Activated CD8-positive, alpha-beta memory T cell treated with anti-CD3 and anti-CD28 coated beads for 1 hour (primary cell): ENCODE measurements at regions not wholly inside any gene's neighbourhood (a gene's known extent, or its start where the extent isn't known, plus 50 kb on each side); places are given as distances from the start of the nearest gene placed in this dataset.

Source experiments
- DNase-seq, 2 donors: peaks; one replicate each; pipeline ENCODE4 v3.0.0-alpha.2; 2020; ENCODE audit warnings: low read depth in 1 of 2; ENCODE audit errors: extremely low read depth in 1 of 2

DNA sequence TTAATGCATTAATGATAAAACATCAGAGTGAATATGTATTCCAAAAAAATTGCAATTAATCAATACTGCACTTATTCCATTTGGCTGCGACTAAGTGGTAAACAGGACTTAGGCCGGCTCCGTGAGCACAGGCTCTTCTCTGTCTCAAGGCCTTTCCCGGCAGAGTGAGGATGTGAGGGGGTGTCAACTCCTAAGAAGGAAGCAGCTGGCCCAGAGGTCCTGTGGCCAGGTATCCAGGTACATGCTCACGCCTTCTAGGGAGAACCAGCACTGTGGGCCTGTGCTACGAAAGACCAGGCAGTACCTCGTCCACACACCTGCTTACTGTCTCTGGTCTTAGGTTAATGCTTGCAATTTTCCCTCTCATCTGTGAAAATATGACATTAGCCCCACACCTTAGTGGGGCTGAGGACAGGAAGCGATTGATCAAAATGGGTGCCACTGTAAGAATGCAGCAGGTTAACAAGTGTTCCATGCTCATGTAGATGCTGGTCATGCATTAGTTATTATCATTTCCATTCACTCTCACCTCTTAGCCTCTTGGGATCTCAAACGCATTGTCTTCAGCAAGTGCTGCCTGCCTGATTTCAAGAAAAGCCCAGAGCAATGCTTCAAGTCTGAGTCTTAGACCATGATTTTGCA is 175.3 kb downstream of the ABHD5 start:
- DNase-seq = no peak

DNA sequence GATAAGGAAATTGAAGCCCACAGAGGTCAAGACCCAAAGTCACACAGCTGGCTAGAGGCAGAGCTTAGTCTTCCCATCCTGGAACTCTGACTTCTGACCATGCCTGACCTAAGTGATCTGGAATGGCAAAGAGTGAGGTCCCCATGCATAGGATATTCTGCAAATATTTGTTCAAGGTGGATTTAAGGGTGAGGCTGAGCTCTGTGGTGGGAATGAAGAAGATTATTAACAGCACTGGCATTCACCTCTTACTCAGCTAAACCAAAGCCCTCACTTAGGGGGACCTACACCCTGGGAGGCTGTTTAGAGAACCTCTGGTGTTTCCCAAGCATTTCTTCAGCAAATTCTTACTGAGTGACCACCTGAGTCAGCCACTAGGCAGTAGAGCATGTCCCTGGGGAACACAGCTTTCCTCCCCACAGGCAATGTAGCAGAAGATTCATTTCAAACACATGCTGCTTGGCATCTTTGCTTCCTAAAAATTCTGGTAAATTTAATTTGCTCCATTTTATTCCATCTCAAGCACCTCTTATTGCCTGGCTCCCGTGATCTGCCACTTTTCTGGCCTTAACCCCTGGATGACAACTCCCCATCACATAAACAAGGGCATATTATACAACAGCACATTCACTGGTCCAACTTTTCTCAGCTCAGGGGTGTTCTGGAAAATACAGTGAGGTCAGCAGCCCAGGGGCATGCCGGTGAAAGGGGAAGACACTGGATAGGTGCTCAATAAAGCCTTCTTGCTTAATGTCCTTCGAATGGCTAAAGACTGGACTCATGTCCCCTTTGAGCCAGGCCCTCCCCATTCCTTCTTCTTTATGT is 176.0 kb downstream of the ABHD5 start:
- DNase-seq = no peak

GRCh38 chr3:43867436-43868072 is 176.8 kb downstream of the ABHD5 start:
- DNase-seq = no peak

- DNase-seq = no peak
Measured at GRCh38 chr3:43869491-43869890, 178.8 kb downstream of the ABHD5 start.

DNA sequence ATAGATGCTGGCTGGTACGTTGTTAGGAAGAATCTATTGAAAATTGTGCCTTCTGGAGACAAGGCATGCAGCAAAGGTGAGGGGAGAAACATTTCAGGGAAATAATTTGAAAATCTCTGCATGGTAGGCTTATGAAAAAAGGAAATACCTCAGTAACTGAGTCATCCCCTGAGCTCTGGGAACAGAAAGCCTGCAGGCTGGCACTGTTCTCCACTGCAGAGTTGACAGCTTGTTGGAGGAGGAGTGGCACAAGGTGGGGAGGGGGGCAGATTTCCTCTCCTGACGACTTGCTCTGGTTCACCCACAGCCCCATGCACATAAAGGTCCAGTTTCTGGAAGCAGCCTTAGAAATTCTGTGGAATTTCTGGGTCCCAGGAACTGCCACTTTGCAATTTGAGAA is 179.4 kb downstream of the ABHD5 start:
- DNase-seq = no peak

- DNase-seq = no peak
Measured at GRCh38 chr3:43870844-43871626, 180.3 kb downstream of the ABHD5 start.

DNA sequence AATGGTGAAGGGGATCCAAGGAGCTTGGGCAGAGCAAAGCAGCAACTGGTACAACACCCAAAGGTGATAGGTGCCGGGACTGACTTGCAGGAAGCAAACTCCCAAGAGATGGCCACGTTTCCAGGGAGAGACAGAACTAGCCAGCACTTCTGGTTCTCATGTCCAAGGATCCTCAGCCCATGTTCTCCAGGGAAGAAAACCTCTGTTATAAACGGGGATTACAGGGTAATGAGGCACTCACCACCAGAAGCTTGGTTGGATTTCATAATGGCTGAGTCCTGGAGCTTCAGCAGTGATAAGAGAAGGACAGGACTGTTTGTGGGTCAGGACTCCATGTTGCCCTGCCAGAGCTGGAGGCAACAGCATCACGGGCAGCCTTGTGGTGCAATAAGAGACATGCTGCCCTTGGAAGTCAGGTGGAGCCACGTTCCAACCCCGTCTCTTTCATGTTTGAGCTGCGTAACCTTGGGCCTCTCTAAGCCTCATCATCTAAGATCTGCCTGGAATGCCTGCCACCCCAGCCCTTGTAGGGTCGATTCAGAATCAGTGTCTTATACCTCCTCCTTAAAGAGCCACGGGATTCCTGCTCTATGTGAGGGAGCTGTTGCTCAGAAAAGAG is 181.0 kb downstream of the ABHD5 start:
- no peak for DNase-seq

- no peak for DNase-seq
Measured at GRCh38 chr3:43872301-43872700, 181.6 kb downstream of the ABHD5 start.

GRCh38 chr3:43872901-43873300 is 182.2 kb downstream of the ABHD5 start:
- no peak for DNase-seq

DNA sequence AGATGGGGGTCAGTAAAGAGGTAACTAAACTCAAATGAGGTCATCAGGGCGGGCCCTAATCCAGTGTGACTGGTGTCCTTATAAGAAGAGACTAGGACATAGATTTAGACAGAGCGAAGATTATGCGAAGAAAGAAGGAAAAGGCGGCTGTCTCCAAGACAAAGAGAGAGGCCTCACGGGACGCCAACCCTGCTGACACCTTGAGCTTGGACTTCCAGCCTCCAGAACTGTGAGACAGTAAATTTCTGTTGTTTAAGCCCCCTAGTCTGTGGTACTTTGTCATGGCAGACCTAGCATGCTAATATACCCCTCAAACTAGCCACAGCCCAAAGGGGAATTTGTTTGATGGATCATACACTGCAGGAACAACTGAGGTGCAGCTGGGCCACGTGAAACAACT is 183.0 kb downstream of the ABHD5 start:
- no peak for DNase-seq

DNA sequence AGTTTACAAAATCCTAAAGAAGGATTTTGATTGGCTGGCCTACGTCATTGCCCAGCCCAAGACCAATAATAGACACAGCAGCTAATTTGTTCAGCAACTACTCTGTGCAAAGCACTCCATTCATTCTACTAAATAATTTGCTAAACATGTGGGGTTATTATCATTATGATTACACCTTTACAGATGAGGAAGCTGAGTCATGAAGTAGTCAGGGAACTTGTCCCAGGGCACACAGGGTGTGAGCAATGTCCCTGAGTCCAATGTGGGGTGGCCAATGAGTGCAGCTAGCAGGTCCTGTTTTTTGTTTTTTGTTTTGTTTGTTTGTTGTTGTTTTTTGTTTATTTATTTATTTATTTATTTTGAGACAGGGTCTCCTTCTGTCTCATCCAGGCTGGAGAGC is 183.6 kb downstream of the ABHD5 start:
- DNase-seq = no peak

DNA sequence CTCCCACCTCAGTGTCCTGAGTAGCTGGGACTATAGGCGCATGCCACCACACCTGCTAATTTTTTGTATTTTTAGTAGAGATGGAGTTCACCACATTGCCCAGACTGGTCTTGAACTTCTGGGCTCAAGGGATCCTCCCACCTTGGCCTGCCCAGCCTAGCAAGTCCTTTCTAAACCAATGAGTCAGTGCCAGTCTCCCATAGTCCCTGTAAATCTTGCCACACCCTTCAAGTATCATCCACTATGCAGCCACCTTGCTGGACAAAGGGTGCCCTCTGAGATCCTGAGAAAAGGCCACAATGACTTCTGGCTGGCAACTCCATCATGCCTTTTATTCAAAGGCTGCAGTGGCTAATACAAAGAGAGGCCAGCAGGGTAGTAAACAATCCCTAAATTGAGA is 184.0 kb downstream of the ABHD5 start:
- no peak for DNase-seq

DNA sequence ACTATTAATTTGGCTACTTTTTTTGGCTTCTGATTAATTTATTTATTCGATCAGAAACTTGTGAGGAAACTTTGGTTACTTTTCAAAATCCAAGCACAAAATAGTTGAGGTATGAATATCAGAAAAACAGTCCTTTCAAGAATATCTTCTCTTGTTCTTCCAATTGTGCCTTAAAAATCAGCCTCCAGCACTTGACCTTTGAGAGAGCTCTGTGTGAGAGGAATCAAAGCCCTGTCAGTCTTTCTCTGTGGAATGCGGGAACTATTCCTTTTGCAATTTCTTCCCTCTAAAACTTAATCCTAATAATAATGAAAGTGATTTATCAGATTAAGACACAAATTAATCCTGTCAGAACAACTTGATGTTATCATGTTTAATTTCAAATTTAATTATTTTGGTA is 185.9 kb downstream of the ABHD5 start:
- no peak for DNase-seq

DNA sequence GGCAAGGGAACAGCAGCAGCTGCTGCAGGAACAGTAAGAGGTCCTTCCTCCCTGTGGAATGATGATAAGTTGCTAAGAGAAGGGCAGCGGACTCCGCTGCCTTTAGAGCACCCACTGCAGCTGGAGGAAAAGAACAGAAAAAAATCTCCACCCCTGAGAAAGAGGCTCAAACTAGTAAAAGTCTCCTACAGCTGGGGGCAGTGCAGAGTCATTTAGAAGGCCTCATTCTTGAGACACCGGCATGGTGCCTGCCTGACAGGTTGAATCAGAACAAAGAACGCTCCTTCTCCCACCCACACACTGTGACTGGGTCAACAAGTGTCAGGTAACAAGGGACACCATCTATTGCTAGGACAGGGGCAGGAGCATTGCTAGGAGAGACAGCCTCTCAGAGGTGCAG is 188.4 kb downstream of the ABHD5 start:
- no peak for DNase-seq

- DNase-seq = no peak
Measured at GRCh38 chr3:43882976-43883680, 192.4 kb downstream of the ABHD5 start.

GRCh38 chr3:43883729-43884396 is 193.1 kb downstream of the ABHD5 start:
- no peak for DNase-seq

GRCh38 chr3:43884581-43884980 is 193.8 kb downstream of the ABHD5 start:
- no peak for DNase-seq

DNA sequence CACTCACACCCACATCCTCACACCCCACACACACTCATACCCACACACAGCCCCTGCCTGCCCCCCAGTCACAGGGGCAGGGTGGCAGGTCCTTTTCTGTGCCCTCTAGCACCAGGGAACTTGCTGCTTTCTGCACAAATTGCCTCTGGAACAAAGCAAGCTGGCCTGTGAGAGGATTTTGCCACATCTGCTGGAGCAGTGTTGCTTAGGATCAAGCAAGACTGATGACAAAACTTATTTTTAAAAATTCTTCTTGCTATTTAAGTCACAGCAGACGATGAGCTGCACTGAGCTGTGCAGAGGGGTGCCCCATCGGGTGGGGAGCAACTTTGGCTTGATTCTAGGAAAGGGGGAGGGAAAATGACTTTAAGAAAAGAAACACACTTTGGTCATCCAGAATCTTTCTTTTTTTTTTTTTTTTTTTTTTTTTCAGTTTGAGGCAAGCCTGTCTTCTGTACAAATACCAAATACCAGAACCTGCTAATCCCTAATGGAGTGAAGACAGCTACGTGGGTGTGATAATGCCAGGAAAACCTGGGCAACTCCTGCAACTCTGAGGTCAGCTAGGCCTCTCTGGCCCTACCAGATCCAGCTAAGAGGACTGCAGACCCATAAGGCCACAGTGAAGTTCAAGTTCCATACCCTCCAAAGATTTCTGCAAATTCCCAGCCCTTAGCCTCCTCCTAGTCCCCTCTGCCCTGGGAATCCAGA is 195.3 kb downstream of the ABHD5 start:
- DNase-seq = no peak

DNA sequence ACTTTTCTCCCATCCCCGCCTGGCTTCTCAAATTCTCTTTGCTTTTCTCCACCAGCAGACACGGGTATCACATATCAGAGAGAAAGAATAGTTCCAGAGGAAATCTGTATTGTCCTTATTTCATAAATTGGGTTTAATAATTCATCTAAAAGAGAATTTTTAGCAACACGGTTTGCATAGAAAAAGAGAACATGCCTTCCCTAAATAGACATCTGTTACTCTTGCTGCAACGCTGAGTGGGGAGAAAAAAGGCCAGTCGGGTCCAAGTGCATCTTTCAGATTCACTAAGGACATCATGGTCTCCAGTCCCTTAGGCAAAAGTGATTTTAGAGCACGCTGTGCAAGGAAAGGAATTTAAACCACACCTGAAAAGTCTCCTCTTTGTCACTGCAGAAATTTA is 201.3 kb downstream of the ABHD5 start:
- DNase-seq = no peak
